ENCODE measurements at regions not wholly inside any gene's neighbourhood (a gene's known extent, or its start where the extent isn't known, plus 50 kb on each side); places are given as distances from the start of the nearest gene placed in this dataset.

- no peaks in the 10 kb centered on the region for H3K36me3 ChIP-seq (replicated peaks; ENCODE audit: control insufficient read depth, insufficient read depth, low read length)
- no peak overlapping the region for H3K4me3 ChIP-seq (ENCODE audit: insufficient read depth, low read depth, low read length)
- no peaks in the 10 kb centered on the region for H3K27me3 ChIP-seq (ENCODE audit: control insufficient read depth, insufficient read depth, low read length)
- DNase-seq, result no peak
Measured at GRCh38 chr5:10149911-10150310, 99.8 kb downstream of the ATPSCKMT start.

GRCh38 chr5:10145923-10146401 is 103.7 kb downstream of the ATPSCKMT start:
- no peaks in the 10 kb centered on the region for H3K27me3 ChIP-seq (ENCODE audit: control insufficient read depth, insufficient read depth, low read length)
- H3K36me3 ChIP-seq (replicated peaks; ENCODE audit: control insufficient read depth, insufficient read depth, low read length), result no peaks in the 10 kb centered on the region
- no peak for DNase-seq
- no peak overlapping the region for H3K4me3 ChIP-seq (ENCODE audit: insufficient read depth, low read depth, low read length)

- no peaks in the 10 kb centered on the region for H3K27me3 ChIP-seq (ENCODE audit: control insufficient read depth, insufficient read depth, low read length)
- DNase-seq, result no peak
- H3K36me3 ChIP-seq (replicated peaks; ENCODE audit: control insufficient read depth, insufficient read depth, low read length), result no peaks in the 10 kb centered on the region
- H3K4me3 ChIP-seq (ENCODE audit: insufficient read depth, low read depth, low read length), result no peak overlapping the region
Measured at GRCh38 chr5:10144040-10144439, 105.6 kb downstream of the ATPSCKMT start.

GRCh38 chr5:10140195-10140973 is 109.3 kb downstream of the ATPSCKMT start:
- H3K4me3 ChIP-seq (ENCODE audit: insufficient read depth, low read depth, low read length), result no peak overlapping the region
- H3K27me3 ChIP-seq (ENCODE audit: control insufficient read depth, insufficient read depth, low read length), result no peaks in the 10 kb centered on the region
- H3K36me3 ChIP-seq (replicated peaks; ENCODE audit: control insufficient read depth, insufficient read depth, low read length), result no peaks in the 10 kb centered on the region
- peak; percentile 80 for DNase-seq

GRCh38 chr5:10138395-10139057 is 111.2 kb downstream of the ATPSCKMT start:
- Histone ChIP-seq H3K36me3 (replicated peaks; ENCODE audit: control insufficient read depth, insufficient read depth, low read length) (no peaks in the 10 kb centered on the region), H3K27me3 (ENCODE audit: control insufficient read depth, insufficient read depth, low read length) (no peaks in the 10 kb centered on the region), H3K4me3 (ENCODE audit: insufficient read depth, low read depth, low read length) (no peak overlapping the region)
- DNase-seq, result no peak

GRCh38 chr5:10133830-10134229 is 115.9 kb downstream of the ATPSCKMT start:
- no peaks in the 10 kb centered on the region for H3K36me3 ChIP-seq (replicated peaks; ENCODE audit: control insufficient read depth, insufficient read depth, low read length)
- peak; percentile 36 for DNase-seq
- no peaks in the 10 kb centered on the region for H3K27me3 ChIP-seq (ENCODE audit: control insufficient read depth, insufficient read depth, low read length)
- no peak overlapping the region for H3K4me3 ChIP-seq (ENCODE audit: insufficient read depth, low read depth, low read length)

GRCh38 chr5:10130881-10131280 is 118.8 kb downstream of the ATPSCKMT start:
- DNase-seq, result no peak
- Histone ChIP-seq H3K4me3 (ENCODE audit: insufficient read depth, low read depth, low read length) (no peak overlapping the region), H3K27me3 (ENCODE audit: control insufficient read depth, insufficient read depth, low read length) (no peaks in the 10 kb centered on the region), H3K36me3 (replicated peaks; ENCODE audit: control insufficient read depth, insufficient read depth, low read length) (no peaks in the 10 kb centered on the region)

- Histone ChIP-seq H3K36me3 (replicated peaks; ENCODE audit: control insufficient read depth, insufficient read depth, low read length) (no peaks in the 10 kb centered on the region), H3K4me3 (ENCODE audit: insufficient read depth, low read depth, low read length) (no peak overlapping the region), H3K27me3 (ENCODE audit: control insufficient read depth, insufficient read depth, low read length) (no peaks in the 10 kb centered on the region)
- no peak for DNase-seq
Measured at GRCh38 chr5:10126900-10127299, 122.8 kb downstream of the ATPSCKMT start.

GRCh38 chr5:10125116-10125515 is 124.6 kb downstream of the ATPSCKMT start:
- Histone ChIP-seq H3K4me3 (ENCODE audit: insufficient read depth, low read depth, low read length) (no peak overlapping the region), H3K27me3 (ENCODE audit: control insufficient read depth, insufficient read depth, low read length) (no peaks in the 10 kb centered on the region), H3K36me3 (replicated peaks; ENCODE audit: control insufficient read depth, insufficient read depth, low read length) (no peaks in the 10 kb centered on the region)
- no peak for DNase-seq

GRCh38 chr5:10124287-10124686 is 125.4 kb downstream of the ATPSCKMT start:
- no peak overlapping the region for H3K4me3 ChIP-seq (ENCODE audit: insufficient read depth, low read depth, low read length)
- DNase-seq, result no peak
- no peaks in the 10 kb centered on the region for H3K36me3 ChIP-seq (replicated peaks; ENCODE audit: control insufficient read depth, insufficient read depth, low read length)
- no peaks in the 10 kb centered on the region for H3K27me3 ChIP-seq (ENCODE audit: control insufficient read depth, insufficient read depth, low read length)

- no peaks in the 10 kb centered on the region; the same call in 1 of the 2 replicates for H3K36me3 ChIP-seq (replicated peaks; ENCODE audit: control insufficient read depth, insufficient read depth, low read length)
- DNase-seq, result no peak
- H3K27me3 ChIP-seq (ENCODE audit: control insufficient read depth, insufficient read depth, low read length), result no peaks in the 10 kb centered on the region
- no peak overlapping the region for H3K4me3 ChIP-seq (ENCODE audit: insufficient read depth, low read depth, low read length)
Measured at GRCh38 chr5:10123254-10123989, 126.3 kb downstream of the ATPSCKMT start.

- H3K4me3 ChIP-seq (ENCODE audit: insufficient read depth, low read depth, low read length), result no peak overlapping the region
- DNase-seq, result no peak
- no peaks in the 10 kb centered on the region for H3K27me3 ChIP-seq (ENCODE audit: control insufficient read depth, insufficient read depth, low read length)
- no peaks in the 10 kb centered on the region; the same call in 1 of the 2 replicates for H3K36me3 ChIP-seq (replicated peaks; ENCODE audit: control insufficient read depth, insufficient read depth, low read length)
Measured at GRCh38 chr5:10122076-10122726, 127.5 kb downstream of the ATPSCKMT start.

- Histone ChIP-seq H3K27me3 (ENCODE audit: control insufficient read depth, insufficient read depth, low read length) (no peaks in the 10 kb centered on the region), H3K36me3 (replicated peaks; ENCODE audit: control insufficient read depth, insufficient read depth, low read length) (no peaks in the 10 kb centered on the region; the same call in 1 of the 2 replicates), H3K4me3 (ENCODE audit: insufficient read depth, low read depth, low read length) (no peak overlapping the region)
- no peak for DNase-seq
Measured at GRCh38 chr5:10120934-10121333, 128.8 kb downstream of the ATPSCKMT start.

- DNase-seq, result no peak
- Histone ChIP-seq H3K4me3 (ENCODE audit: insufficient read depth, low read depth, low read length) (no peak overlapping the region), H3K36me3 (replicated peaks; ENCODE audit: control insufficient read depth, insufficient read depth, low read length) (no peaks in the 10 kb centered on the region; the same call in 1 of the 2 replicates), H3K27me3 (ENCODE audit: control insufficient read depth, insufficient read depth, low read length) (no peaks in the 10 kb centered on the region)
Measured at GRCh38 chr5:10118150-10118549, 131.5 kb downstream of the ATPSCKMT start.

Measured in H7 (cell line).